ENCODE measurements at regions not wholly inside any gene's neighbourhood (a gene's known extent, or its start where the extent isn't known, plus 50 kb on each side); places are given as distances from the start of the nearest gene placed in this dataset.

DNA sequence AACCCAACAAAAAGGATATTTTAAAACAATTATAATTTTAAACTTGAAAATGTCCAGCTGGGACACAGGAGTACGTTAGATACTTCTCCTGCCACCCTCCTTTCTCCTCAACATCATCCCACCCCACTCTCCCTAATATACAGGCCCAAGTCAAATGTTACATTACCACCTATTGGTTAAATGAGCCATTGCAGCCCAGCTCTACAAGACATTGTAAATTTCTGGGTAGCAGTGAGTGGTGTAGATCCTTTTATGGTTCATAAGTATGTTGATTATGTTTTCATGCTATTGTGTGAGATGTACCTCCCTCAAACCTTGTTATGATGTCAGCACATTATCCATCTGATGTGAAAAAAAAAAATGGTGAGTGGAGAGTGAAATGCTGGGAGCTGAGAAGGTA, 187.1 kb upstream of the BCOR start:
- TF ChIP-seq, protein P1, sequence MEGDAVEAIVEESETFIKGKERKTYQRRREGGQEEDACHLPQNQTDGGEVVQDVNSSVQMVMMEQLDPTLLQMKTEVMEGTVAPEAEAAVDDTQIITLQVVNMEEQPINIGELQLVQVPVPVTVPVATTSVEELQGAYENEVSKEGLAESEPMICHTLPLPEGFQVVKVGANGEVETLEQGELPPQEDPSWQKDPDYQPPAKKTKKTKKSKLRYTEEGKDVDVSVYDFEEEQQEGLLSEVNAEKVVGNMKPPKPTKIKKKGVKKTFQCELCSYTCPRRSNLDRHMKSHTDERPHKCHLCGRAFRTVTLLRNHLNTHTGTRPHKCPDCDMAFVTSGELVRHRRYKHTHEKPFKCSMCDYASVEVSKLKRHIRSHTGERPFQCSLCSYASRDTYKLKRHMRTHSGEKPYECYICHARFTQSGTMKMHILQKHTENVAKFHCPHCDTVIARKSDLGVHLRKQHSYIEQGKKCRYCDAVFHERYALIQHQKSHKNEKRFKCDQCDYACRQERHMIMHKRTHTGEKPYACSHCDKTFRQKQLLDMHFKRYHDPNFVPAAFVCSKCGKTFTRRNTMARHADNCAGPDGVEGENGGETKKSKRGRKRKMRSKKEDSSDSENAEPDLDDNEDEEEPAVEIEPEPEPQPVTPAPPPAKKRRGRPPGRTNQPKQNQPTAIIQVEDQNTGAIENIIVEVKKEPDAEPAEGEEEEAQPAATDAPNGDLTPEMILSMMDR (IDR thresholded peaks at IDR 0.05), result no peak
- no peak for TF ChIP-seq POLR2A (IDR thresholded peaks at IDR 0.05)
- H3K4me3 ChIP-seq (ENCODE audit: low read depth, poor library complexity, severe bottlenecking), result no peak overlapping the region
- WGBS, 2 donors, result 56 to 92% methylated on average over 1 of the region's 1 CpG
- intact Hi-C loops (cut with DNase I; ENCODE audit: low total_unique reads), result loop anchor here (5.0 kb wide), 1 partner anchor 192 kb away; no protein-coding TSS in a partner anchor
- DNase-seq (ENCODE audit: low spot score in 2 of 2), result no peak

GRCh38 chrX:40283981-40284380, 186.2 kb upstream of the BCOR start:
- intact Hi-C loops (cut with DNase I; ENCODE audit: low total_unique reads), result no loop called here
- DNase-seq (ENCODE audit: low spot score in 2 of 2), result no peak
- WGBS, 2 donors, result 58 to 70% methylated on average over 2 of the region's 2 CpGs
- TF ChIP-seq POLR2A (IDR thresholded peaks at IDR 0.05), result no peak
- TF ChIP-seq, protein P1 (IDR thresholded peaks at IDR 0.05), result no peak
- H3K4me3 ChIP-seq (ENCODE audit: low read depth, poor library complexity, severe bottlenecking), result no peak overlapping the region

- TF ChIP-seq, protein P1 (IDR thresholded peaks at IDR 0.05), result no peak
- no peak for TF ChIP-seq POLR2A (IDR thresholded peaks at IDR 0.05)
- DNase-seq (ENCODE audit: low spot score in 2 of 2), result no peak
- H3K4me3 ChIP-seq (ENCODE audit: low read depth, poor library complexity, severe bottlenecking), result no peak overlapping the region
- intact Hi-C loops (cut with DNase I; ENCODE audit: low total_unique reads), result no loop called here
- WGBS, 2 donors, result 65 to 76% methylated on average over 10 of the region's 10 CpGs
Measured at GRCh38 chrX:40282946-40283660, 185.3 kb upstream of the BCOR start.

DNA sequence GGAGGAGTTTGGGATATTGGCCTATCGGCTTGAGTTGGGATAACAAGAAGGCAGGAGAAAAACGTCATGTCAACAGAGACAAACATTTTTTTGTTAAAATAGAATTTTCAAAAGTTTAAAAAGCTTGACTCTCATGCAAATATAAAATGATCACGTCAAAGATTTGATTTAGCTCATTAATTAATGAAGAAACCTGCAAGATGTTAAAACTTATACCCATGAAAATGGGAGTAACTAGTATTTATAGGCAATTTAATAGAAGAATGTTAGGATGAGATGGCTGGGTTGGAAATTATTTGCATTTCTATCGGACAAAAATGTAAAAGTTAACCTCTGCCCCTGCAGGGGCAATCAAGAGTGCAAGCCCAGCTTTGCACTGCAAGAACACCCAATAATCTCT, 184.6 kb upstream of the BCOR start:
- intact Hi-C loops (cut with DNase I; ENCODE audit: low total_unique reads), result no loop called here
- no peak overlapping the region for H3K4me3 ChIP-seq (ENCODE audit: low read depth, poor library complexity, severe bottlenecking)
- DNase-seq (ENCODE audit: low spot score in 2 of 2), result no peak
- TF ChIP-seq, protein P1 (IDR thresholded peaks at IDR 0.05), result no peak
- TF ChIP-seq POLR2A (IDR thresholded peaks at IDR 0.05), result no peak
- WGBS, 2 donors, result 70 to 84% methylated on average over 4 of the region's 4 CpGs

- 46 to 68% methylated on average over 4 of the region's 4 CpGs for whole genome bisulfite sequencing, 2 donors
Measured at GRCh38 chrX:40281336-40282005, 183.7 kb upstream of the BCOR start.

More at GRCh38 chrX:40281336-40282005, 183.7 kb upstream of the BCOR start:
- DNase-seq (ENCODE audit: low spot score in 2 of 2), result no peak
- intact Hi-C loops (cut with DNase I; ENCODE audit: low total_unique reads), result no loop called here
- TF ChIP-seq, protein P1 (IDR thresholded peaks at IDR 0.05), result no peak
- TF ChIP-seq POLR2A (IDR thresholded peaks at IDR 0.05), result no peak
- no peak overlapping the region for H3K4me3 ChIP-seq (ENCODE audit: low read depth, poor library complexity, severe bottlenecking)
